LNCAP (cell line): ENCODE measurements at regions not wholly inside any gene's neighbourhood (a gene's known extent, or its start where the extent isn't known, plus 50 kb on each side); places are given as distances from the start of the nearest gene placed in this dataset.

Experiments
- CTCF ChIP-seq: fragments of 450-650 bp; IDR thresholded peaks from 2 replicates; pipeline ENCODE4 v1.5.1; 2017; ENCODE audit warnings: mild to moderate bottlenecking

DNA sequence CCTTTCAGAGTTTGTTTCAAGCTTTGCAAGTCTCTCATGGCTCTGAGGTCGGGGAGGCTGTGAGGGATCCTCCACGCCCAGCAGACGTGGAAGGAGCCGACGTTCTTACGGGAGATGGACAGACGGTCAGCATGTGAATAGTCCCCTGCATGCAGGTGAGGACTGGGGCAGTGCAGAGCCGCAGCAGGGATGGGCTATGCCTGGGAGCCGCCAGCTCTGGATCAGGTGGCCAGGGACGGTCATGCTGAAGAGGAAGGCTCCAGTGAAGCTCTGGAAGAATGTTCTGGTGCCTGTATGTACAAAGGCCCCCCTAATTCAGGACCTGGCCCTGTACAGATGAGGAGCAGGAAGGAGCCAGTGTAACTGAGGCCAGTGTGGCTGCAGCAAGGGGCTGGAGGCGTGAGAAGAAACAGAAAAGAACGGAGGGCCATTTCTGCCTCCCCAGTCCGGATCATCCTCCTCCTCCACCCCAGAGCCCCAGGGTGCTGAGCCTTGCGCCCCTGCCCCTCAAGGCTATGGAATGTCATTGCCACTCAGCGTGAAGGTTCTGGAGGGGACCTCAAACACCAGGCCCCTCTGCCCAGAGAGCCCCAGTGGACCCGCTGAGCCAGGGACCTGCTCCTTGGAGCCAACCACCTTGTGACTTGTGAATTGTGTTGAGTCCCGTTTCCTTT, 96.8 kb upstream of the DIO3 start:
- no peak for TF ChIP-seq CTCF

- TF ChIP-seq CTCF: no peak
Observed at GRCh38 chr14:101464984-101465794, 96.1 kb upstream of the DIO3 start.

DNA sequence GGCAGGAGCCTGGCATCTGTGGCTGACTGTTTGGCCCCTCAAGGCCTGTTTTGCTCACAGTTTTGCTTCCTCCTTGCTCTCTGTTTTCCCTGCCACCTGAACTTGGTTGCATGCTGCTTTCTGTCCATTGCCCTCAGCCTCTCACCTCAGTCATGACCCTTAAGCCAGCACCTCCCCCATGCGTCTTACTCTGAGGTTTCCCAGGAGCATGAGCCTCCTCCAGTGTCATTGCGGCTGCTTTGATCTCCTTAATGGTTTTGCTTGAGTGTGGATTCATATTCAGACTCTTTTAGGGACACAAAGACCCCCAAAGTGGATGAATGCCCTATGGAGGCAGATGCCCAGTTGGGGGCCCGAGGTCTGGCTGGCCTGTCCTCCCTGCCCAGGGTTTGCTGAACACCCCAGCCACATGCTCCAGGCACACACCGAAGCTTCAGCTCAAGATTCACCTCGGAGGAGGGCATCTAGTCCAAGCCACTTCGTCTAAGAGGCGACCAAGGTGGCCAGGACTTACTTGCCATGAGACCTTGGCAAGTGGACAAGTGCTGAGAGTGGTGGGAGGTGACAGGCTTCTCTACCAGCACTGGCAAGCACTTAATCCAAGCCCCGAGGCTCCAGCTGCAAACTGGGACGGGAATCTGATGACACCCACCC, 95.4 kb upstream of the DIO3 start:
- TF ChIP-seq CTCF: no peak

DNA sequence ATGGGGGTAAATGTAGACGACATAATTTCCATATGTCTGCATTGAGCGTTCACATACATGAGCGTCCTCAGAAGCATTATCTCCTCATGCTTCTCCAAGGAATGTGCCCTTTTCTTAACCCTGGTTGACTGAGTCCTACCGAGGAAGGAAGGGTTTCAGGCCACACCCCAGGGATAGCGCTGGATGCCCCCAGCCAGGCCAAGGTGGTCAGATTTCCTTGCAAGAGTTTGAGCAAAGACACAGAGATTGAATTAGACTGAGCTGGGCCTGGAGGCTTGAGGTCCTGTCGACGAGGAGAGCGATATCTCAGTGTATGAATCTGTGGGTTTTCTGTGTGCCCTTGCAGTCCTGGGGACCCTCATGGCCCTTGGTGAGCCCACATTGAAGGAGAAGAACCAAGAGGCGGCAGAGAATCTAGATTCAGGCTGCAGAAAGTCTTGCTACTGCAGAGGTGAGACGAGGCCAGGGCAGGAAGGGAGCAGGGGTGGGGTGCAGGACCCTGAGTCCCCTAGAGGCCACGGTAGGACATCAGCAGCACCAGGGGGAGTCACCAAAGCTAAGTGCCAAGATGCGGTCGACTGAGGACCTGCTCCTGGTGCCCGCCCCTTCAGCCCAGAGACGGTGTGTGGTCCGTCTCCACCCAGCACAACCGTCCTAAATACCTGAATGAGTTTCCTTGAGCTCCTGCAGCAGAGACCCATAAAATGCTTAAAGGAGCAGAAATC, 94.7 kb upstream of the DIO3 start:
- no peak for TF ChIP-seq CTCF

DNA sequence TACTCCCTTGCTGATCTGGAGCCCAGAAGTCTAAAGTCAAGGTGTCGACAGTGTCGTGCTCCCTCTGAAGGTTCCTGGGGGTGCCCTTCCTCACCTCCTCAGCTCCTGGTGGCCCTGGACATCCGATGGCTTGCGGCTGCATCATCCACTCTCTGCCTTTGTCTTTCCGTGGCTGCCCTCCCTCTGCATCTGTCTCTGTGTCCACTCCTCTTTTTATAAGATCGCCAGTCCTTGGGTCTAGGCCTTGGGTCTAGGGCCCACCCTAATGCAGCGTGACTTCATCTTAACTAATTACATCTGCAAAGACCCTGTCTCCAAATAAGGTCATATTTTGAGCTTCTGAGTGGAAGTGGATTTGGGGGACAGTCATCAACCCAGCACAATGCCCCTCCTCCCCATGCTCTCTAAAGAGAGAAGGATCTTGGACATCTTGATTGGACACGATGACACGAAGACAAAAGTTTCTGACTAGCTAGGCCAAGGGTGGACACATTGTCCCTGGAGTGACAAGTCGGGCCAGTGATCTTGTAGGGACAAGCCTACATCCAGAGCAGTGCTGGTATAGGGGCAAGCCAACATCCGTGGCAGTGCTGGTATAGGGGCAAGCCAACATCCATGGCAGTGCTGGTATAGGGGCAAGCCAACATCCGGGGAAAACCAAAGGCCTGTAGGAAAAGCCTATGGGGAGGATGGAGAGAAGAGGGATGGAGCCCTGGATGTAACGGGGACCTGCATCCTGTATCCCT, 93.9 kb upstream of the DIO3 start:
- TF ChIP-seq CTCF: no peak

GRCh38 chr14:101469382-101470247, 91.7 kb upstream of the DIO3 start:
- TF ChIP-seq CTCF: no peak
